Thyroid gland (tissue), 4 donors: ENCODE measurements at regions not wholly inside any gene's neighbourhood (a gene's known extent, or its start where the extent isn't known, plus 50 kb on each side); places are given as distances from the start of the nearest gene placed in this dataset.
"Not testable (repeated sequence)": the region's sequence is repeated elsewhere in the genome, so short reads cannot be mapped to it uniquely, and the experiment has no call there.

ENCODE experiments used
- DNase-seq, 2 donors: peaks; one replicate each; pipeline ENCODE4 v3.0.0-alpha.2; 2019
- H3K27ac ChIP-seq, 3 donors: fragments of 200-600 bp; sonication (generic); 1 replicate in 2 of 3; 2 replicates in 1 of 3; pipeline ENCODE4 v1.5.1; 2016 to 2019; ENCODE audit warnings: mild to moderate bottlenecking in 1 of 3, moderate library complexity in 1 of 3
- H3K27me3 ChIP-seq: fragments of 200-600 bp; sonication (generic); one replicate; pipeline ENCODE4 v1.5.1; 2019
- H3K36me3 ChIP-seq, 2 donors: fragments of 200-600 bp; sonication (generic); one replicate each; pipeline ENCODE4 v1.5.1; 2016 to 2019
- H3K4me1 ChIP-seq, 2 donors: fragments of 200-600 bp; sonication (generic); one replicate each; pipeline ENCODE4 v1.5.1; 2017 to 2019
- H3K4me3 ChIP-seq, 3 donors: fragments of 200-600 bp; sonication (generic); replicated peaks in 1 of 3; 1 replicate in 2 of 3; 2 replicates in 1 of 3; pipeline ENCODE4 v1.5.1; 2016; ENCODE audit warnings: mild to moderate bottlenecking in 1 of 3
- H3K9me3 ChIP-seq: fragments of 200-600 bp; sonication (generic); one replicate; pipeline ENCODE4 v1.5.1; 2017
- CTCF ChIP-seq, 6 experiments: fragments of 200-600 bp in 3 of 6; fragments of 450-650 bp in 3 of 6; sonication (generic) in 3 of 6; IDR thresholded peaks; one replicate each; pipeline ENCODE4 v1.5.1; 2016 to 2019; ENCODE audit warnings: antibody characterized with exemption in 6 of 6, mild to moderate bottlenecking in 2 of 6, inconsistent platforms in 1 of 6, moderate library complexity in 1 of 6
- POLR2A ChIP-seq, 2 donors: fragments of 450-650 bp; IDR thresholded peaks; one replicate each; pipeline ENCODE4 v1.6.1; 2017; ENCODE audit warnings: antibody characterized with exemption in 2 of 2, mild to moderate bottlenecking in 2 of 2, moderate library complexity in 1 of 2
- WGBS, 2 donors: methylation state at CpG; one replicate each; pipeline ENCODE4 v1.1.5; 2017; 5-methylcytosine and 5-hydroxymethylcytosine counted together
- intact Hi-C: fragments of 100-400 bp; cut with DNase I; formaldehyde crosslinking; loops from one replicate; pipeline ENCODE4 v1.15.1; 2023

- DNase-seq: no peak
- intact Hi-C loops: no loop called here
- TF ChIP-seq POLR2A (IDR thresholded peaks at IDR 0.05): no peak
- no peak for TF ChIP-seq CTCF (IDR thresholded peaks at IDR 0.05)
- H3K4me1 ChIP-seq: no peaks in the 10 kb centered on the region
- no peaks in the 10 kb centered on the region for H3K27me3 ChIP-seq
- no peaks in the 10 kb centered on the region for H3K36me3 ChIP-seq
- no peak overlapping the region for H3K4me3 ChIP-seq
- no peak overlapping the region for H3K27ac ChIP-seq
- 74 to 79% methylated on average over 3 of the region's 3 CpGs for WGBS, 2 donors
- H3K9me3 ChIP-seq: no peaks in the 10 kb centered on the region
Observed at GRCh38 chrX:138057883-138058282, 492.0 kb downstream of the ZIC3 start.

- Histone ChIP-seq H3K4me1 (no peaks in the 10 kb centered on the region), H3K36me3 (no peaks in the 10 kb centered on the region), H3K27ac (no peak overlapping the region), H3K9me3 (no peaks in the 10 kb centered on the region), H3K27me3 (no peaks in the 10 kb centered on the region), H3K4me3 (no peak overlapping the region)
- intact Hi-C loops: no loop called here
- DNase-seq: no peak
- WGBS, 2 donors: 31 to 33% methylated on average over 5 of the region's 5 CpGs
- TF ChIP-seq CTCF (IDR thresholded peaks at IDR 0.05) (no peak), POLR2A (IDR thresholded peaks at IDR 0.05) (no peak)
Observed at GRCh38 chrX:138058931-138059330, 493.0 kb downstream of the ZIC3 start.

DNA sequence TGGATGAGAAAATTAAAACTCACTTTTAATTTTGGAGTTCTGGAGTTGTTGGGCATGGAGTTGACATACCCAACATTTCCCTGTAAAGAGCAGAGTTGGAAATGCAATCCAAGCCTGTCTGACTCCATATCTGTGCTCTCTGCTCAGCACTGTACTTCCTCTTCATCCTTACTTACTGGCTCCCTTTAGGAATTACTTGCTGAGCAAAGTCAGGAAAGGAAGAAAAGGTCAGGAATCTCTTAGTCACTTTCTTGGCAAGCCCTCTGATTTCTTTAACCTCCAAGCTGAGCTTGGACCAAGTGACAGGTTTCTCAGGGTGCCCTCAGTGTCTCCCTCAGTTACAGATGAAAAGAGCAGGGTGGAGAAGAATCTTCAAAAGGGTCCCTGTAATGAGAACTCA is 501.5 kb downstream of the ZIC3 start:
- intact Hi-C loops: no loop called here
- no peaks in the 10 kb centered on the region for H3K36me3 ChIP-seq

GRCh38 chrX:138073626-138074025 is 507.7 kb downstream of the ZIC3 start:
- Histone ChIP-seq H3K9me3 (no peaks in the 10 kb centered on the region), H3K4me3 (no peak overlapping the region), H3K4me1 (no peaks in the 10 kb centered on the region), H3K27me3 (no peaks in the 10 kb centered on the region), H3K27ac (no peak overlapping the region), H3K36me3 (no peaks in the 10 kb centered on the region)
- intact Hi-C loops: no loop called here
- WGBS, 2 donors: 90% methylated on average over 12 of the region's 15 CpGs; no CpG with 5 or more reads in 1 of the 2 donors
- DNase-seq: no peak
- TF ChIP-seq CTCF (IDR thresholded peaks at IDR 0.05) (no peak), POLR2A (IDR thresholded peaks at IDR 0.05) (no peak)

More for the DNA sequence above, 501.5 kb downstream of the ZIC3 start:
- no peak for DNase-seq
- no peak overlapping the region for H3K27ac ChIP-seq
- no peaks in the 10 kb centered on the region for H3K27me3 ChIP-seq
- H3K4me3 ChIP-seq: no peak overlapping the region
- no peaks in the 10 kb centered on the region for H3K9me3 ChIP-seq
- no peaks in the 10 kb centered on the region for H3K4me1 ChIP-seq
- TF ChIP-seq POLR2A (IDR thresholded peaks at IDR 0.05): no peak

- intact Hi-C loops: no loop called here
- no peak overlapping the region for H3K4me3 ChIP-seq
- TF ChIP-seq CTCF (IDR thresholded peaks at IDR 0.05) (no peak), POLR2A (IDR thresholded peaks at IDR 0.05) (no peak)
- no peak for DNase-seq
- no peaks in the 10 kb centered on the region for H3K27me3 ChIP-seq
- no peaks in the 10 kb centered on the region for H3K36me3 ChIP-seq
- H3K27ac ChIP-seq: no peak overlapping the region
- no peaks in the 10 kb centered on the region for H3K4me1 ChIP-seq
- no peaks in the 10 kb centered on the region for H3K9me3 ChIP-seq
- WGBS, 2 donors: 26 to 39% methylated on average over 2 of the region's 2 CpGs
Observed at GRCh38 chrX:138082251-138082650, 516.3 kb downstream of the ZIC3 start.

GRCh38 chrX:138082896-138083295 is 517.0 kb downstream of the ZIC3 start:
- no peak overlapping the region for H3K27ac ChIP-seq
- 53 to 58% methylated on average over 2 of the region's 2 CpGs for WGBS, 2 donors
- TF ChIP-seq CTCF (IDR thresholded peaks at IDR 0.05) (no peak), POLR2A (IDR thresholded peaks at IDR 0.05) (no peak)
- H3K36me3 ChIP-seq: no peaks in the 10 kb centered on the region
- H3K4me1 ChIP-seq: no peaks in the 10 kb centered on the region
- no peak for DNase-seq
- H3K4me3 ChIP-seq: no peak overlapping the region
- H3K27me3 ChIP-seq: no peaks in the 10 kb centered on the region
- H3K9me3 ChIP-seq: no peaks in the 10 kb centered on the region
- intact Hi-C loops: no loop called here

- H3K4me3 ChIP-seq, H3K4me1 ChIP-seq, H3K9me3 ChIP-seq, DNase-seq, H3K36me3 ChIP-seq, H3K27me3 ChIP-seq, intact Hi-C loops, H3K27ac ChIP-seq: not testable (repeated sequence)
- 94 to 100% methylated on average over 3 of the region's 3 CpGs for WGBS, 2 donors
Observed at GRCh38 chrX:138110910-138111309, 545.0 kb downstream of the ZIC3 start.
